ENCODE measurements at regions not wholly inside any gene's neighbourhood (a gene's known extent, or its start where the extent isn't known, plus 50 kb on each side); places are given as distances from the start of the nearest gene placed in this dataset.

GRCh38 chr6:4187480-4187879, 52.1 kb upstream of the ECI2 start:
- no peak for DNase-seq (ENCODE audit: low spot score)

- no peak for DNase-seq (ENCODE audit: low spot score)
These were observed 51.0 kb upstream of the ECI2 start for GRCh38 chr6:4186385-4186784.

GRCh38 chr6:4185846-4186245, 50.5 kb upstream of the ECI2 start:
- DNase-seq (ENCODE audit: low spot score) = no peak

- no peak for DNase-seq (ENCODE audit: low spot score)
These were observed 50.0 kb upstream of the ECI2 start for GRCh38 chr6:4185419-4185818.

All from kidney tubule cell (primary cell).